ENCODE measurements at regions not wholly inside any gene's neighbourhood (a gene's known extent, or its start where the extent isn't known, plus 50 kb on each side); places are given as distances from the start of the nearest gene placed in this dataset.
A peak's percentile ranks its signal among the peaks of the same experiment; 100 is the strongest.
"Not testable (repeated sequence)": the region's sequence is repeated elsewhere in the genome, so short reads cannot be mapped to it uniquely, and the experiment has no call there.

DNA sequence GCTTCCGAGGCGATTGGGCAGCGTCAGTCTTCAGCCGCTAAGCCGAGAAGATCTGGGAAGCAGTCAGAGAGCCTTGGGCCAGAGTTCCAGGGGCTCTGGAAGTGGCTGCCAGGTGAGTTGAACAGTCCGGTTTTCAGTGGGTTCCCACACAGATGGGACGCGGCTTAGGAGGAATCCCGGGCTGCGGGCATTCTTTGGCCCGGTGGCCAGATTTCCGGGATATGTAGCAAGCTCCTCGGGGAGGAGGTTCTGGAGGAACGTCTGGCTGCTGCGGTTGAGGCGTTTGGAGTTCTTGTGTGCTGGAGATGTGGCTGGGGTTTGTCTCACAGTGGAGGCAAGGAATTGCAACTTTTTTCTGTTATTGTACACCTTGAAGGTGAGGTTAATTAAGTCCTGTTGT lies 182.6 kb downstream of the CD83 start:
- H3K36me3 Mint-ChIP-seq (ENCODE audit: low read depth); CTCF ChIA-PET; ATAC-seq (ENCODE audit: low read depth); H3K4me3 Mint-ChIP-seq; H3K27ac Mint-ChIP-seq; H3K27me3 Mint-ChIP-seq; POLR2A ChIA-PET; H3K9me3 Mint-ChIP-seq; H3K4me1 Mint-ChIP-seq; intact Hi-C loops (cut with micrococcal nuclease); DNase-seq: not testable (repeated sequence)

DNA sequence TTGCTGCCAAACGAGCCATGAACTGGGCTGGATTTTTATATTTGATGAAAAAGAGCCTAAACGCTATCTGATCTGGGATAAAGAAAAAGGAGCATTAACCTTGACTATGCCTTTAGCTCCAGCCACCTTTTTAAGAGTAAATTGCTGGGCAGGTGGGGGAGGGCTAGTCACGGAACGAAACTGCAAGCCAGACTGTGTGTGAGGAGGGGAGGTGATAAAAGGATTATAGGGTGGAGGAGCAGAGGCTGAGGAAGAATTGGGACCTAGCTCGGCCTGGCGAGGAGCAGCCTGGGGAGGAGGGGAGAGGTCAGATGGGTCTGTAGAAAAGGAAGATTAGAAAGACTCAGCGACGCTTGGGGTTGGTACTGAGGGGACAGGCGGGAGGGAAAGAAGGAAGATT lies 183.1 kb downstream of the CD83 start:
- H3K4me1 Mint-ChIP-seq; H3K4me3 Mint-ChIP-seq; DNase-seq; ATAC-seq (ENCODE audit: low read depth); H3K27me3 Mint-ChIP-seq; H3K27ac Mint-ChIP-seq; H3K36me3 Mint-ChIP-seq (ENCODE audit: low read depth); intact Hi-C loops (cut with micrococcal nuclease); H3K9me3 Mint-ChIP-seq; CTCF ChIA-PET; POLR2A ChIA-PET: not testable (repeated sequence)

DNA sequence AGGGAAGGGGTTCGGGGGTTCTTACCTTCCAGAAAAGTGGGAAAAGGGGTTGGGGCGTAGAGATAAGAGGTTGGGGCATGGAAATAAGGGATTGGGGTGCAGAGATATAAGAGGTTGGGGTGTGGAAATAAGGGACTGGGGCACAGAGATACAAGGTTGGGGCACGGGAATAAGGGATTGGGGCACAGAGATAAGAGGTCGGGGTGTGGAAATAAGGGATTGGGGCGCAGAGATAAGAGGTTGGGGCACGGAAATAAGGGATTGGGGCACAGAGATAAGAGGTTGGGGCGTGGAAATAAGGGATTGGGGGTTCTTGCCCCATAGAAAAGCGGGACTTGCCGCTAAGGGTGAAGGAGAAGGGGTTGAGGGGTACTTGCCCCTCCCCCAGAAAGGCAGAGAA lies 183.9 kb downstream of the CD83 start:
- H3K9me3 Mint-ChIP-seq; intact Hi-C loops (cut with micrococcal nuclease); H3K36me3 Mint-ChIP-seq (ENCODE audit: low read depth); DNase-seq; ATAC-seq (ENCODE audit: low read depth); POLR2A ChIA-PET; CTCF ChIA-PET; H3K27me3 Mint-ChIP-seq; H3K4me3 Mint-ChIP-seq; H3K27ac Mint-ChIP-seq: not testable (repeated sequence)
- peaks cover 17% of the 10 kb centered on the region for H3K4me1 Mint-ChIP-seq

DNA sequence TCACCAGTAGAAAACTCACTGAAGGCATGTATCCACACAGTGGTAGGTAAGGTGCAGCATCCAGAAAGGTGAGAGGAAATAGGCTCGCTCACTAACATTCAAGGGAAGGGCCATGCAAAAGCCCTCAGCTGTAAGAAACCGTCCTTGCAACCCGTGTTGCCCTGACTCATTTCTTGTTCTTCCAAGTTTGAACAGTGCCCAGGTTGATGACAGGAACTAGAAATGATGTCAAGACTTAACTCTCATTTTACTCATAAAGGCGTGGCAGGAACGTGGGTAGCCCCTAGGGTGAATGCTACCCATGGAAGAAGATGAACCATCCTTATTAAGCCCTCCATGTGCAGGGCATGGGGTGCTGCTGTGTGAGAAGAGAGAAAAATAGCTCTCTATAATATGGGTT lies 187.6 kb downstream of the CD83 start:
- DNase-seq (no peak), ATAC-seq (ENCODE audit: low read depth) (no peak)
- TF ChIP-seq, protein P1, sequence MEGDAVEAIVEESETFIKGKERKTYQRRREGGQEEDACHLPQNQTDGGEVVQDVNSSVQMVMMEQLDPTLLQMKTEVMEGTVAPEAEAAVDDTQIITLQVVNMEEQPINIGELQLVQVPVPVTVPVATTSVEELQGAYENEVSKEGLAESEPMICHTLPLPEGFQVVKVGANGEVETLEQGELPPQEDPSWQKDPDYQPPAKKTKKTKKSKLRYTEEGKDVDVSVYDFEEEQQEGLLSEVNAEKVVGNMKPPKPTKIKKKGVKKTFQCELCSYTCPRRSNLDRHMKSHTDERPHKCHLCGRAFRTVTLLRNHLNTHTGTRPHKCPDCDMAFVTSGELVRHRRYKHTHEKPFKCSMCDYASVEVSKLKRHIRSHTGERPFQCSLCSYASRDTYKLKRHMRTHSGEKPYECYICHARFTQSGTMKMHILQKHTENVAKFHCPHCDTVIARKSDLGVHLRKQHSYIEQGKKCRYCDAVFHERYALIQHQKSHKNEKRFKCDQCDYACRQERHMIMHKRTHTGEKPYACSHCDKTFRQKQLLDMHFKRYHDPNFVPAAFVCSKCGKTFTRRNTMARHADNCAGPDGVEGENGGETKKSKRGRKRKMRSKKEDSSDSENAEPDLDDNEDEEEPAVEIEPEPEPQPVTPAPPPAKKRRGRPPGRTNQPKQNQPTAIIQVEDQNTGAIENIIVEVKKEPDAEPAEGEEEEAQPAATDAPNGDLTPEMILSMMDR (IDR thresholded peaks at IDR 0.05) = no peak
- H3K36me3 Mint-ChIP-seq (ENCODE audit: low read depth) = peaks cover 5% of the 10 kb centered on the region
- ChIA-PET POLR2A (interaction anchor here (0.5 kb wide), 1 partner anchor 601 kb away, joined by 3 read pairs; no protein-coding TSS in a partner anchor), CTCF (no interaction called here)
- no peak overlapping the region for H3K4me3 Mint-ChIP-seq
- peaks cover 4% of the 10 kb centered on the region for H3K9me3 Mint-ChIP-seq
- intact Hi-C loops (cut with micrococcal nuclease) = no loop called here
- H3K4me1 Mint-ChIP-seq = peaks cover 41% of the 10 kb centered on the region
- H3K27me3 Mint-ChIP-seq = no peaks in the 10 kb centered on the region
- H3K27ac Mint-ChIP-seq = peak overlapping the region; percentile 14

GRCh38 chr6:14305624-14306023 lies 188.1 kb downstream of the CD83 start:
- POLR2A ChIA-PET = interaction anchor here (0.5 kb wide), 1 partner anchor 600 kb away, joined by 3 read pairs; no protein-coding TSS in a partner anchor
- DNase-seq (no peak), ATAC-seq (ENCODE audit: low read depth) (no peak)
- no peaks in the 10 kb centered on the region for H3K27me3 Mint-ChIP-seq
- peaks cover 5% of the 10 kb centered on the region for H3K36me3 Mint-ChIP-seq (ENCODE audit: low read depth)
- H3K4me1 Mint-ChIP-seq = peaks cover 44% of the 10 kb centered on the region
- TF ChIP-seq, protein P1 (IDR thresholded peaks at IDR 0.05) = no peak
- intact Hi-C loops (cut with micrococcal nuclease) = no loop called here
- no peak overlapping the region for H3K4me3 Mint-ChIP-seq
- H3K27ac Mint-ChIP-seq = peak overlapping the region; percentile 12
- H3K9me3 Mint-ChIP-seq = peaks cover 4% of the 10 kb centered on the region
- CTCF ChIA-PET = no interaction called here

GRCh38 chr6:14306151-14306906 lies 188.8 kb downstream of the CD83 start:
- ChIA-PET CTCF (no interaction called here), POLR2A (interaction anchor here (0.9 kb wide), 1 partner anchor 16 kb away, joined by 3 read pairs; no protein-coding TSS in a partner anchor)
- Mint-ChIP-seq H3K9me3 (peaks cover 4% of the 10 kb centered on the region), H3K27ac (peak overlapping the region; percentile 28), H3K4me3 (no peak overlapping the region), H3K36me3 (ENCODE audit: low read depth) (peaks cover 5% of the 10 kb centered on the region), H3K4me1 (peaks cover 51% of the 10 kb centered on the region), H3K27me3 (no peaks in the 10 kb centered on the region)
- DNase-seq (no peak), ATAC-seq (ENCODE audit: low read depth) (no peak)
- TF ChIP-seq, protein P1 (IDR thresholded peaks at IDR 0.05) = no peak
- intact Hi-C loops (cut with micrococcal nuclease) = no loop called here

Measured in activated B cell treated with CpG ODN at 0.5 μM for 24 hours (primary cell).